ENCODE measurements at regions not wholly inside any gene's neighbourhood (a gene's known extent, or its start where the extent isn't known, plus 50 kb on each side); places are given as distances from the start of the nearest gene placed in this dataset.
"Not testable (repeated sequence)": the region's sequence is repeated elsewhere in the genome, so short reads cannot be mapped to it uniquely, and the experiment has no call there.

DNA sequence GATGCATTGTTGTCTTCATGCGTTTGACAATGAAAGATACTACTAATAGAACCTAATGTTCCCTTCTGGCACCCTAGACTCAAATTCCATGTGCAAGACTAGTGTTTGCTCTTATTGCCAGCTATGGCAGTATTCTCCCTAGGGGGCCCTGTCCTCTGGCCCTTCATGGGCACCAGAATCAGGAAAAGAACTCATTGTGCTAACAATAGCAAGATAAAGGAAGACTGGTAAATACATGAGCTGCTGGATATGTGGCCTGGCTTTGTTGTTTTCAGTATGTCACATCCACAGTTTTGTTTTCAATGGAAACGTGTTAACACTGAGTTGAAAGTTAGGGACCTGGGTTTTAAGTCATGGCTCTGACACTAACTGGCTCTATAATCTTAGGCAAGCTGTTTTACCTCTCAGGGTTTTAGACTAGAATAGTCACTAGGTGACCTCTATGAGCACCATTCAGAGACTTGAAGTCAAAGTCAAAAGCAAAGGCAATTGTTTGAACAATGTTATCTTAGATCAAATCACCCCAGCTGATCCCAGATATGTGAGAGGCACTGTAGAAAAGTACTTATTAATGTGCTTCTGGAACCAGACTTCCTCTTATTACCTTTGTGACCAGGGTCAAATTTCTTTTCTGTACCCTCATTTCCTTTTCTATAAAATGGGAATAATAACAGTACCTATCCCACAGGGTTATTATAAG lies 253.7 kb upstream of the DIAPH2 start:
- DNase-seq (ENCODE audit: low read depth): no peak

- DNase-seq (ENCODE audit: low read depth): peak; percentile 66
Measured at GRCh38 chrX:96432647-96433046, 252.0 kb upstream of the DIAPH2 start.

- no peak for DNase-seq (ENCODE audit: low read depth)
Measured at GRCh38 chrX:96433409-96434077, 251.1 kb upstream of the DIAPH2 start.

DNA sequence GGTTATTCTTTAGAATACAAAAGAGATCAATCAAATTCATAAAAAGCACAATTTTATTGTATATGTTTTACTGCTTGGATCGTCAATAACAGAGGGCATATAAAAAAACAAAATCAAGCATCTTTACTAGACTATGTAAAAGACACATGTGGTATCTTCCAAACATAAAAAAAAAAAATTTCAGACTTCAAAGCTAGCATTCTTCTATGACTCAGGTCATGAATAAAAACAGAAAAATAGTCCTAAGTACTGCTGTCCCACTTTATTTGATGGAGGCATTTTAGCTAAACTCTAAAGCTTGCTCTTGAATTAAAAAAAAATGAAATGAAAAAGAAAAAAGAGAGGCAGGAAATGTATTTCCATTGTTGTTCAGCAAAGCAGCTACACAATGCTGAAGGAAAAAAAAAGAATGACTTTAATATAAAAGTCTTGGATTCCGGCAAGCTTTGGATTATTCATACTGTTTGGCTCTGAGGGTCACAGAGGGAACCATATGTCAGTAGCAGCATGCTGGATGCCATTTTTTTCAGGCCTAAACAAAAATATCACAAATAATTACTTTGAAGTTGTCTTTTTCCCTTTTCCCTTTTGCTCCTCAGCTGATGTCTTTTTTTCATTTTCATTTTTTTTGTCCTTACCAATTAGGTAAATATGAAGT lies 249.1 kb upstream of the DIAPH2 start:
- peak; percentile 50 for DNase-seq (ENCODE audit: low read depth)

DNA sequence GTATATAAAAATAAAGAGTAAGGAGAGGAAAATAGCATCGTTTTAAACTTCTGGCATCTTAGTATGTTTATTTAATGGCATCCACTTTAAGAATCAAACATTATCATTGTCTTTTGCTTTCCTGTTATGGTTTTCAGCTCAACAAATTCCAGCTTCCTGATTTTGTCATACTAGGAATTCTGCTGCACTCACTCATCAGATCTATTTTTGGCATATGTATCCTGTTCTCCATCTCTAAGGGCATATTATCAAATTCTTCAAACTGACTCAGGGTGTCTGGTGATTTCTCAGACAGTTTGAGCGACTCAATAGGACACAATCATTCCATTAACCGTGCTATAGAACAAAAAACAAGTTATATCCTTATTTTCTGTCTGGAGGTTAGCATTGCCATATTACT lies 248.5 kb upstream of the DIAPH2 start:
- peak; percentile 90 for DNase-seq (ENCODE audit: low read depth)

GRCh38 chrX:96438803-96439202 lies 245.8 kb upstream of the DIAPH2 start:
- DNase-seq (ENCODE audit: low read depth): no peak

DNA sequence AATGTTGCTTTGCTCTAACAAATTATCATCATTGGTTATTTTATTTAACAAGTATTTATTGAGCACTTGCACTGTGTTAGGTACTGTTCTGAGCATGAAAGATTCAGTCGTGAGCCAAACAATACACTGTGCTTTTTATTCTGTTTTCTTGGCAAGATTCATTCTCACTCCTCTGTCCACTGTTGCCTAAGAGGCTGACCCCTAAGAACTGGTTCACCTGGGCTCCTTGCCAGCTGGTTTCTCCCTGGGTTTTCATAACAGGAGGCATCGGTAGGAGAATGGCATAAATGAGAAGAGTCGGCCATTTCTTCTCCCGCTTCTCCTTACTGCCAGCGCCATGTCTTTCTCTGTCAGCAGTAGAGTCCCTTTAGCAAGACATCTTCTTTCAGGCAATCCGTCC lies 243.7 kb upstream of the DIAPH2 start:
- DNase-seq (ENCODE audit: low read depth): no peak

DNA sequence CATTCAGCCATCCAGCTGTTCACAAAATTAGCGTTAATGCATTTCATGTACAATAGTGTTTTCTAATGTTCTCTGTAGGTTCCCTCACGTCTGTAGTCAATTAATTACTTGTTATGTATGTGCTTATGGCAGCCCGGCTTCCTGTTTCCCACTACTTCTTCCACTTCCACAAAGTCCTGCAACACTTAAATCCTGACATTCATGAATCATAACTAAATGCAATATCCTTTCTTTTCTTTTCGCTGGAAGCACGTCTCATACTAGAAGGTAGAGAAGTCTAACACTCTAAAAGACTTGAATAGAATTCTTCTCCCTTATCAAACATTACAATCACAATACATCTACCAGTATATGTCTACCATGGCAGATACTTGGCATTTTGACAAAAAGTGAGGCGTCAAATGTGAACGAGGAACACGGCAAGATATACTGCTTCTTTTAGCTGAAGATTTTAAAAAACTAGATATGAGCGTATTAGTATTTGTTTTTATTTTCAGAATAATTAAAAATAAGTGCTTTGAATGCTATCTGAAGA lies 239.0 kb upstream of the DIAPH2 start:
- DNase-seq (ENCODE audit: low read depth): no peak

DNA sequence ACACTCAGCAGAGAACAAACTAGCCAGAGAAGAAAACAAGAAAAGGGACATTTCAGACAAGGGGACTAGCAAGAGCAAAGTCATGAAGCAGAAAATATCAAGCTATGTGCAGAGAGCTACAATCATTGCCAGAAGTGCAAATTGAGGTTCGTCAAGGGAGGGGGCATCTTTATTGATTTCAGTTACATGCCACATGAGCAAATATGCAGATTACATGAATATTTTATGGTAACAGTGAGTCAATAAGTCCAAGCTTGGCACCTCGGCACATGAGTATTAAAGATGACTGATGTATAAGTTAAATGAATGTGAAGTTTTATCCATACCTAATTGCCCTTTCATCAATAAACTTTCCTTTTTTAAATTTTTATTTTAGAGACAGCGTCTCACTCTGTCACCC lies 238.1 kb upstream of the DIAPH2 start:
- no peak for DNase-seq (ENCODE audit: low read depth)

DNA sequence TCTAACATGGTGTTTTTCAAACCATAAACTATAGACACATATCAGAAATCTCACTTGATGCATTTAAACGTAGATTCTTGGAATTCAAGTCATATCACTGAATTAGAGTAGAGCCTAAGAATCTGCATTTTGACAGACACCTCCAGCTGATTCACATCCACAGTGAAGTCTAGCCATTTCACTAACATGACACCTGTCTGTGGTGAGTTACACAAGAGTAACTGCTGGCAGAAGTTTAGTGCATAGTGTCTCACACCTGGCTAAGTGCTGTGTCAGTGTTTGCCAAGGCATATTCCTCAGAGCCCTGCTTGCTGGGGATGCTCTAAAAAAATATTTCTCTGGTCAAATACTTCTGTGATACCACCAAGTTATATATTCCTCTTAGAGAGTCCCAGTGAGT lies 237.5 kb upstream of the DIAPH2 start:
- DNase-seq (ENCODE audit: low read depth): no peak

DNA sequence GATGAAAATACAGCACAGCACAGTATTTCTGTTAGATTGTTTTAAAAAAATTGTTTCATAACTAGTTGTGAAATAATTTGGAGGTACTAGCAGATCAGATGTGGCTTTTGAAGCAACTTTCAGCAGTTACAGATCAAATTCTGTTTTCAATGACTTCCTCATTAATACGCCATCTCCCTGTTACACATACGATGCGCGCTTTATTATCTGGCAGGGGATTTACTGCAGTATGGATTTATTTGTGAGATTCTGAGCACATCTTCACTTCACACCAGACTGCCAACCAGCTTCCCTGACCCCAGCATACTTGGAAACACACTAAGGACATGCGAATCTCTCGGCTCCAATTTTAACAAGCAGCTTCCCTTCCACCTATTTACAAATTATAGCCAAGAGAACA lies 235.5 kb upstream of the DIAPH2 start:
- DNase-seq (ENCODE audit: low read depth): no peak

GRCh38 chrX:96449896-96450295 lies 234.7 kb upstream of the DIAPH2 start:
- no peak for DNase-seq (ENCODE audit: low read depth)

DNA sequence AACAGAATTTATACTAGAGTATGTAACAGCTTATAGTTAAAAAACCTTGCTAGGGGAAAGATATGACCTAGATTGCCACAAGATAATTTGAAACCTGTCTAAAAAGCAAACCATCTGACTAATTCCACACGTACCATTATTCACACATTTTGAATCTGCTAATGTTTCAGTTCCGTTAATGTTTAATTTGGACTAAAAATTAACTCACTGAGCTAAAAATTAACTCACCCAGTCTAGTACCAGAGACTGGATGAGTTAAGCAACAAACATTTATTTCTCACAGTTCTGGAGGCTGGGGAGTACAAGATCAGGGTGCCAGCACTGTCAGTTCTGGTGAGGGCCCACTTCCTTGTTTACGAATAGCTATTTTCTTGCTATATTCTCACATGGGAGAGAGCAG lies 231.5 kb upstream of the DIAPH2 start:
- no peak for DNase-seq (ENCODE audit: low read depth)

DNA sequence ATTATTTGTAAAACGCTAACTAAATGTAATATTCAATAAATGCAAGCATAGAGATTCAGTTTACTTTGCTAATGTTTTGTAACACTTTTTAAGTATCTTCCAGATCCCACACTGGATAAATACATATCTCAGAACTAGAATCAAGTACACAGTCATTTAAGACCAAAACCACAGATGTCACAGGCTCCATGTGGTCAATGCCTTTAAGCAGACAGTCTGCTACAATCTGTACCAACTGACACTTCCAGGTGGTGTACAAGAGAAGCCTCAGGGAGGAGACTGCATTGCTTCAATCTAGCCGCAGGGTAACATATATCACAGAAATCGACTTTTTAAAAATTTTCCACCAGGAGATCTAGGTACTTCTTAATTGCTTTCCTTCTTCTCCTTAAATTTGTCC lies 229.6 kb upstream of the DIAPH2 start:
- no peak for DNase-seq (ENCODE audit: low read depth)

- no peak for DNase-seq (ENCODE audit: low read depth)
Measured at GRCh38 chrX:96464880-96465558, 219.6 kb upstream of the DIAPH2 start.

- DNase-seq (ENCODE audit: low read depth): peak; percentile 21
Measured at GRCh38 chrX:96474029-96474740, 210.5 kb upstream of the DIAPH2 start.

- DNase-seq (ENCODE audit: low read depth): peak; percentile 20
Measured at GRCh38 chrX:96474741-96475125, 209.9 kb upstream of the DIAPH2 start.

- peak; percentile 78 for DNase-seq (ENCODE audit: low read depth)
Measured at GRCh38 chrX:96480081-96480480, 204.6 kb upstream of the DIAPH2 start.

DNA sequence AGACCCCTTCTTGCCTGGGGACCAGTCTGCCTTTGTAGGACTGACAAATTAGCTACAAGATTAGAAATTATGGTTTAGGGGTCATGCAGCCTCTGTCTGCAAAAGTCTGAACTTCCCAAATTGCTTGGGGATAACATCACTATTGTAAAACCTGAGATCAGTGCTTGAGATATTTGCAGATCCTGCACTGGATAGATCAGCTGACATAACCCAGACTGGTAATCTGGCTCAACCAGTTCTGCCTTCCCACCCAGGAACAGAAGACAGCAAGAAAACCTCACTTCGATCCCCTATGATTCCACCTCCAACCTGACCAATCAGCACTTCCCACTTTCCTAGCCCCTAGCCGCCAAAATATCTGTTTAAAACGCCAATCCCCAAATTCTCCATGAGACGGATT lies 202.8 kb upstream of the DIAPH2 start:
- no peak for DNase-seq (ENCODE audit: low read depth)

- no peak for DNase-seq (ENCODE audit: low read depth)
Measured at GRCh38 chrX:96483647-96484160, 200.9 kb upstream of the DIAPH2 start.

DNA sequence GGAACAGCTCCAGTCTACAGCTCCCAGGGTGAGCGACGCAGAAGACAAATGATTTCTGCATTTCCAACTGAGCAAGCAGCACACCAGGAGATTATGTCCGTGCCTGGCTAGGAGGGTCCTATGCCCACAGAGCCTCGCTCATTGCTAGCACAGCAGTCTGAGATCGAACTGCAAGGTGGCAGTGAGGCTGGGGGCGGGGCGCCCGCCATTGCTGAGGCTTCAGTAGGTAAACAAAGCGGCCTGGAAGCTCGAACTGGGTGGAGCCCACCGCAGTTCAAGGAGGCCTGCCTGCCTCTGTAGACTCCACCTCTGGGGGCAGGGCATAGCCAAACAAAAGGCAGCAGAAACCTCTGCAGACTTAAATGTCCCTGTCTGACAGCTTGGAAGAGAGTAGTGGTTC lies 198.0 kb upstream of the DIAPH2 start:
- DNase-seq (ENCODE audit: low read depth): not testable (repeated sequence)

DNA sequence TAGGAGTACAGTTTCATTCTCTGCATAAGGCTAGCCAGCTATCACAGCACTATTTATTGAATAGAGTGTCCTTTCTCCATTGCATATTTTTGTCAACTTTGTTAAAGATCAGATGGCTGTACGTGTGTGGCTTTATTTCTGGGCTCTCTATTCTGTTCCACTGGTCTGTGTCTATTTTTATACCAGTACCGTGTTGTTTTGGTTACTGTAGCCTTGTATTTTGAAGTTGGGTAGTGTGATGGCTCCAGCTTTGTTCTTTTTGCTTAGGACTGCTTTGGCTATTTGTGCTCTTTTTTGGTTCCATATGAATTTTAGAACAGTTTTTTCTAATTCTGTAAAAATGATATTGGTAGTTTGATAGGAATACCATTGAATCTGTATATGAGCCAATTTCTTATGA lies 182.1 kb upstream of the DIAPH2 start:
- DNase-seq (ENCODE audit: low read depth): no peak

Measured in EH (cell line).